Transverse colon (tissue), 4 donors: ENCODE measurements at regions not wholly inside any gene's neighbourhood (a gene's known extent, or its start where the extent isn't known, plus 50 kb on each side); places are given as distances from the start of the nearest gene placed in this dataset.

Source experiments
- DNase-seq: peaks from one replicate; pipeline ENCODE4 v3.0.0-alpha.2; 2019
- H3K27ac ChIP-seq, 4 donors: fragments of 200-600 bp; sonication (generic); 2 replicates each; pipeline ENCODE4 v1.5.1; 2016 to 2018; ENCODE audit warnings: inconsistent platforms in 4 of 4
- H3K27me3 ChIP-seq: fragments of 200-600 bp; sonication (generic); 2 replicates; pipeline ENCODE4 v1.5.1; 2017; ENCODE audit warnings: inconsistent platforms
- H3K36me3 ChIP-seq, 4 donors: fragments of 200-600 bp; sonication (generic); 2 replicates each; pipeline ENCODE4 v1.5.1; 2017 to 2019; ENCODE audit warnings: inconsistent platforms in 4 of 4
- H3K4me1 ChIP-seq, 4 donors: fragments of 200-600 bp; sonication (generic); 2 replicates each; pipeline ENCODE4 v1.5.1; 2017 to 2020; ENCODE audit warnings: inconsistent platforms in 4 of 4
- H3K4me3 ChIP-seq, 4 donors: fragments of 200-600 bp; sonication (generic); 1 replicate in 1 of 4; 2 replicates in 3 of 4; pipeline versions ENCODE4 v1.5.1 to v1.6.1; 2017 to 2019; ENCODE audit warnings: inconsistent platforms in 4 of 4
- H3K9me3 ChIP-seq, 2 donors: fragments of 200-600 bp; sonication (generic); 2 replicates each; pipeline ENCODE4 v1.5.1; 2017 to 2019; ENCODE audit warnings: inconsistent platforms in 2 of 2
- EP300 ChIP-seq: sonication (generic); formaldehyde crosslinking; IDR thresholded peaks from one replicate; pipeline ENCODE4 v1.6.1; 2017; ENCODE audit warnings: antibody characterized with exemption, low read depth
- POLR2A ChIP-seq: fragments of 450-650 bp; IDR thresholded peaks from one replicate; pipeline ENCODE4 v1.6.1; 2016; ENCODE audit warnings: antibody characterized with exemption, mild to moderate bottlenecking, moderate library complexity
- POLR2AphosphoS5 ChIP-seq, 3 donors: sonication (generic); formaldehyde crosslinking; IDR thresholded peaks; one replicate each; pipeline ENCODE4 v1.6.1; 2016; ENCODE audit warnings: antibody characterized with exemption in 3 of 3
- WGBS, 2 donors: methylation state at CpG; one replicate each; pipeline ENCODE4 v1.1.5; 2018; ENCODE audit warnings: low coverage in 1 of 2; 5-methylcytosine and 5-hydroxymethylcytosine counted together
- in situ Hi-C, 4 donors: fragments of 200-750 bp; cut with MboI; loops; one replicate each; pipeline versions ENCODE4 v1.15.0 to v1.15.1; 2017; ENCODE audit warnings: low sequenced_read_pairs in 3 of 4, low pct_ligation_motif_present in 1 of 4, low pct_unique_long_range_greater_than_20kb in 1 of 4
- intact Hi-C: fragments of 100-400 bp; cut with DNase I; formaldehyde crosslinking; loops from one replicate; pipeline ENCODE4 v1.15.1; 2023; ENCODE audit warnings: low total_unique reads
- TF ChIP-seq, protein P1 (sequence below), 5 experiments: fragments of 200-600 bp in 3 of 5; fragments of 450-650 bp in 2 of 5; sonication (generic) in 3 of 5; IDR thresholded peaks; 1 replicate in 2 of 5; 2 replicates in 3 of 5; pipeline ENCODE4 v1.5.1; 2016 to 2017; ENCODE audit warnings: antibody characterized with exemption in 5 of 5, inconsistent platforms in 3 of 5, mild to moderate bottlenecking in 2 of 5, moderate library complexity in 1 of 5

- DNase-seq = no peak
- Histone ChIP-seq H3K4me1 (no peaks in the 10 kb centered on the region), H3K27ac (no peak overlapping the region), H3K9me3 (no peaks in the 10 kb centered on the region), H3K36me3 (no peaks in the 10 kb centered on the region), H3K4me3 (no peak overlapping the region), H3K27me3 (peaks cover 4% of the 10 kb centered on the region)
- WGBS, 2 donors = 54 to 58% methylated on average over 3 of the region's 3 CpGs
- TF ChIP-seq, protein P1, sequence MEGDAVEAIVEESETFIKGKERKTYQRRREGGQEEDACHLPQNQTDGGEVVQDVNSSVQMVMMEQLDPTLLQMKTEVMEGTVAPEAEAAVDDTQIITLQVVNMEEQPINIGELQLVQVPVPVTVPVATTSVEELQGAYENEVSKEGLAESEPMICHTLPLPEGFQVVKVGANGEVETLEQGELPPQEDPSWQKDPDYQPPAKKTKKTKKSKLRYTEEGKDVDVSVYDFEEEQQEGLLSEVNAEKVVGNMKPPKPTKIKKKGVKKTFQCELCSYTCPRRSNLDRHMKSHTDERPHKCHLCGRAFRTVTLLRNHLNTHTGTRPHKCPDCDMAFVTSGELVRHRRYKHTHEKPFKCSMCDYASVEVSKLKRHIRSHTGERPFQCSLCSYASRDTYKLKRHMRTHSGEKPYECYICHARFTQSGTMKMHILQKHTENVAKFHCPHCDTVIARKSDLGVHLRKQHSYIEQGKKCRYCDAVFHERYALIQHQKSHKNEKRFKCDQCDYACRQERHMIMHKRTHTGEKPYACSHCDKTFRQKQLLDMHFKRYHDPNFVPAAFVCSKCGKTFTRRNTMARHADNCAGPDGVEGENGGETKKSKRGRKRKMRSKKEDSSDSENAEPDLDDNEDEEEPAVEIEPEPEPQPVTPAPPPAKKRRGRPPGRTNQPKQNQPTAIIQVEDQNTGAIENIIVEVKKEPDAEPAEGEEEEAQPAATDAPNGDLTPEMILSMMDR (IDR thresholded peaks at IDR 0.05) = no peak
- TF ChIP-seq EP300 (no peak), POLR2AphosphoS5 (IDR thresholded peaks at IDR 0.05) (no peak), POLR2A (no peak)
- in situ Hi-C loops = no loop called here
- intact Hi-C loops = no loop called here
Measured at GRCh38 chr22:22735695-22736611, 91.5 kb downstream of the GGTLC2 start.

DNA sequence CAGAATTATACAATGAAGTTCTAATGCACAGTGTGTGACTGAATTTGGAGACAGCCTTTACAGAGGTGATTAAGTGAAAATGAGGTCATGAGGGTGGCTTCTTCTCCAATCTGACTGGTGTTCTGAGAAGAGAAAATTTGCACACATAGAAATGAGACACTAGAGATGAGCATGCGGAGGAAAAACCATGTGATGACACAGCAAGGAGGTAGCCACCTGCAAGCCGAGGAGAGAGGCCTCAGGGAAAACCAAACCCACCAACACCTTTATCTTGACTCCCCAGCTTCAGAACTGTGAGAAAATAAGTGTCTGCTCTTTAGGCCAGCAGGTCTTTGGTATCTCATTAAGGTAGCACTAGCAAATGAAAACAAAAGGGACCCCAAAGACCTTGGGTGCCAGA is 93.2 kb downstream of the GGTLC2 start:
- in situ Hi-C loops (no loop called here), intact Hi-C loops (no loop called here)
- Histone ChIP-seq H3K36me3 (no peaks in the 10 kb centered on the region), H3K9me3 (no peaks in the 10 kb centered on the region), H3K4me3 (no peak overlapping the region), H3K27me3 (peaks cover 4% of the 10 kb centered on the region), H3K4me1 (no peaks in the 10 kb centered on the region), H3K27ac (no peak overlapping the region)
- DNase-seq = no peak
- 83% methylated on average over 2 of the region's 2 CpGs; no CpG with 5 or more reads in 1 of the 2 donors for WGBS, 2 donors
- TF ChIP-seq POLR2A (no peak), EP300 (no peak), POLR2AphosphoS5 (IDR thresholded peaks at IDR 0.05) (no peak)
- TF ChIP-seq, protein P1 (IDR thresholded peaks at IDR 0.05) = no peak

- TF ChIP-seq EP300 = no peak
- TF ChIP-seq, protein P1 (IDR thresholded peaks at IDR 0.05) = no peak
- no peak for TF ChIP-seq POLR2AphosphoS5 (IDR thresholded peaks at IDR 0.05)
- TF ChIP-seq POLR2A = no peak
- no peak overlapping the region for H3K27ac ChIP-seq
- no peak overlapping the region for H3K4me3 ChIP-seq
- no peaks in the 10 kb centered on the region for H3K36me3 ChIP-seq
- no peaks in the 10 kb centered on the region for H3K4me1 ChIP-seq
- peaks cover 12% of the 10 kb centered on the region for H3K27me3 ChIP-seq
- intact Hi-C loops (no loop called here), in situ Hi-C loops (no loop called here)
- no peak for DNase-seq
- no peaks in the 10 kb centered on the region for H3K9me3 ChIP-seq
- WGBS, 2 donors = 79% methylated on average over 5 of the region's 5 CpGs; no CpG with 5 or more reads in 1 of the 2 donors
Measured at GRCh38 chr22:22738959-22739585, 94.7 kb downstream of the GGTLC2 start.

- Histone ChIP-seq H3K27me3 (peaks cover 19% of the 10 kb centered on the region), H3K9me3 (no peaks in the 10 kb centered on the region), H3K4me3 (no peak overlapping the region), H3K36me3 (no peaks in the 10 kb centered on the region), H3K27ac (no peak overlapping the region), H3K4me1 (no peaks in the 10 kb centered on the region)
- 74 to 75% methylated on average over 5 of the region's 5 CpGs for WGBS, 2 donors
- no peak for DNase-seq
- in situ Hi-C loops (no loop called here), intact Hi-C loops (no loop called here)
- TF ChIP-seq POLR2AphosphoS5 (IDR thresholded peaks at IDR 0.05) (no peak), POLR2A (no peak), EP300 (no peak)
- TF ChIP-seq, protein P1 (IDR thresholded peaks at IDR 0.05) = no peak
Measured at GRCh38 chr22:22740560-22741276, 96.3 kb downstream of the GGTLC2 start.
